M059J (cell line): ENCODE measurements at regions not wholly inside any gene's neighbourhood (a gene's known extent, or its start where the extent isn't known, plus 50 kb on each side); places are given as distances from the start of the nearest gene placed in this dataset.
"Not testable (repeated sequence)": the region's sequence is repeated elsewhere in the genome, so short reads cannot be mapped to it uniquely, and the experiment has no call there.

Experiments used
- DNase-seq: peaks from one replicate; pipeline ENCODE4 v3.0.0-alpha.2; 2012; ENCODE audit warnings: low read depth

DNA sequence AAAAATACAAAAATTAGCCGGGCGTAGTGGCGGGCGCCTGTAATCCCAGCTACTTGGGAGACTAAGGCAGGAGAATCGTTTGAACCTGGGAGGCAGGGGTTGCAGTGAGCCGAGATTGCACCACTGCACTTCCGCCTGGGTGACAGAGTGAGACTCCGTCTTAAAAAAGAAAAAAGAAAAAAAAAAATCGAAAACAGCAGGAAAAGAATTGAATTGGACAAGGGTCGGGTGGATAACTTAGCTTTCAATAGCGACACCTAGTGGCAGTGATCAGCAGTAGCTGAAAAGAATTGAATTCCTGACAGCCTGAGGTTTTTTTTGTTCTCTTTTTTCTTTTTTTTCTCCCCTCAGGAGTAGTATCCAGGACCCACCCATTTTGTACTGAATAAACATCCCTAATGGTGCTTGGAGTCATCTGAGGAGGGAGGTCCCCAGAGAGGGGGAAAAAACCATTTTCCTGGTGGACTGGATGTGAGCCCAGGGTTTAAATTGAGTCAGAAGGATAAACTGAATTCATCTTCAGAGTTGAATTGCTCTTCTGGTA, 55.1 kb downstream of the CYCS start:
- peak; percentile 77 for DNase-seq

DNA sequence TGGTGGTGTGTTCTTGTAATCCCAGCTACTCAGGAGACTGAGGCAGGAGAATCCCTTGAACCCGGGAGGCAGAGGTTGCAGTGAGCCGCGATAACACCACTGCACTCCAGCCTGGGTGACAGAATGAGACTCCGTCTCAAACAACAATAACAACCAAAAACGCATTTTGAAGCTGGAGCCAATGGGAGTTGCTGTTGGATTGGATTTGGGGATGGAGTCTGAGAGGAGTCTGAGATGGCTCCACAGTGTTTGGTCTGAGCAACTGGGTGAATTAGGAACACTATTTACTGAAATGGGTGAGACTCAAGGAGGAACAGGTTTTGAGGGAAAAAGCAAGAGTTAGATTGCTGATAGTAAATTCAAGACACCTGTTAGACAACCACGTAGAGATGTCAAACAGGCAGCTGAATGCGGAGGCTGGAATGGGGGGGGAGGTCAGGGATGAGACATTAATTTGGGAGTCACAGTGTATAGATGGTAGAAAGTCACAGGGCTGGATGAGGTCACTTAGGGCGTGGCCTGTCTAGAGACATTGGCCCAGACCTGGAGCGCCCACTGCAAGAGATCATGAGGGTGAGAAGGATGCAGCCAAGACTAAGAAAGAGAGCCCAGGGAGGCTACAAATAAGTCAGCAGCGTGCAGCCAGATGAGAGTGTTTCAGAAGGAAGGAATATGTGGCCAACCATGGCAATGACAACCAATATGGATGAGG, 56.4 kb downstream of the CYCS start:
- peak; percentile 10 for DNase-seq

GRCh38 chr7:25067726-25068501, 57.1 kb downstream of the CYCS start:
- no peak for DNase-seq

DNA sequence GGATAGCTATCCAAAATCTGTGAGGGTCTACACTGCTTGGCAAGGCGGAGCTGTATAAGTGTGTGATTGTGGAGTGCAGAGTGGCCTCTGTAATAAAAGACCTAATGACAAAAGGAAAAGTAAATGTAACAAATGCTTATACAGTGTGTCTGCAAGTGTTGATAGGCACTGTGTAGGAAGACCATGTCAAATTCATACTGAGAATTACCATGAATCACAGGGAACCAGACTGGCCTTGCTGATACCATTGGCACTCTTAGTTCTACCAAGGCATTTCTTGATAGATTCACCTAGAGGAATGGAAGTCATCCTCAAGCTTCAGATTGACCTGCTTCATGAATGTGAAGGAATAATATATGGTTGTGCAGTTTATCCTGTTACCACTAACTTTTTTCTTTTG, 58.8 kb downstream of the CYCS start:
- no peak for DNase-seq

GRCh38 chr7:25062380-25062779, 62.7 kb downstream of the CYCS start:
- no peak for DNase-seq

DNA sequence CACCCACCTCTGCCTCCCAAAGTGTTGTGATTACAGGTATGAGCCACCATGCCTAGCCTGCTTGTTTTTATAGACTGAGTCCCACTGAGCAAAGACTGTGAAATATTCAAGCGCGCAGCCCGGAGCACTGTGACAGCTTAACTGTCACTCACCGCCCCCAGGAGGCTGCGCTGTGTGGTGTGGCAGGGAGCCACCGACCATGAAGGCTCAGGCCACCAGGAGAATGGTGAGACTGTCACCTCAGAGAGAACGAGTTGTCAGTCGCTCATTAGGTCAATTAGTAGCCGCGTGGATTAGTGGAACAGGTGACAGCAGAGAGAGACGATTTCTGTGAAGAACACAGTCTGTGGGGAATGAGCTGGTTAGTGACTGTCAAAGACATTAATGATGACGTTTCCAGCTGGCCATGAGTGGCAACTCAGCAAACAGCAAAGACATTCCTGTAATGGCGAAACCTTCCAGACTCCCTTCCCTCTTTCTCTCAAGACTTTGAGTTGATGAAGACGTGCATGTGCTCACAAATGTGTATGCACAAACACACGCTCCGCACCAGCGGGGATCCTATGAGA, 64.5 kb downstream of the CYCS start:
- DNase-seq, result no peak

DNA sequence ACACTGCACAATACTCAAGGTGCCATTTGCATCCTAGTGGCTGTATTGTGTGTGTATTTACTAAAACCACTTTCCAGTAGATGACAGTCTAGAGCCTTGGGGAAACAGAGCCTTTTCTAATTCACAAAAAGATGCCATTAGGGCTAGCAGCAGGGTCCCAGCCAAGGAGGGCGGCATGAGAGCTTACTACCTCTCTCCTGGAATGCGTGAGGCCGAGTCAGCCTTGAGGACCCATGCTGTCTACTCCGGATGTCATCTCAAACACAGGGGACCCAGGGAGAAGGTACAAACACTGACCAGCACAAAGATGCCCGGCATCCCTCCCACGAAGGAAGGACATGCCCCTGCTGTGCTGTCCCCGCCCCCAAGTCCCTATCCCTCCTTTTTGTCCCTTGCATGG, 65.5 kb downstream of the CYCS start:
- no peak for DNase-seq

- DNase-seq, result no peak
Observed at GRCh38 chr7:25056368-25056767, 68.7 kb downstream of the CYCS start.

DNA sequence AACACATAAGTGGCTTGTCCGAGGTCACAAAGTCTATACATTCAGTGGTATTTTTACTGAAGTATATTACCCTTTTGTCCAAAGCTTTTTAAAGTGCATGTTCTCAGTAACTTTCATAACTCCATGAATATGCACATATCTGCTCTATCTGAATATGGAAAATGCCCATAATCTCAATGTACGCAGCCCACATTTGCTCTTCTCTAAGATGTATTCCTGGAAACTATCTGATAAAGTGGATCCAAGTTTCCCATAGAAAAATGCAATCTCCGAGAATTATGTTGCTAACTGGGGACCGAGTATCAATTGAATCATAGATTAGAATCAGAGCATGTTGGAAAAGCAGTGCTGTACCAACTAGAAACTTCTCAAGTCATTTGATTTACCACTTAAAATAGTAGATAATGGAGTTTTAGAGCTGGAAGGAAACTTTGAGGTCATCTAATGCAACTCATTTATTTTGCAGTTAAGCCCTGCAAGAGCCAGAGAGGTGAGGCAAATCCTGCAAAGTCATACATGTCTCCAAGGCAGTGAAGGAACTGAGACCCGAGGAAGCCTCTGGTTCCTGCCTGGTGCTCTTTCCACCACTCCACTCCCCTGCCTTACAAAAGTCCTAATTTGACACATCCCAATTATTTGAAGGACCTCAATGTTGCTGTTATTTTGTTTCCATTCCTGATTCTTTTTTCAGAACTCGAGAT, 69.4 kb downstream of the CYCS start:
- DNase-seq, result no peak

- no peak for DNase-seq
Observed at GRCh38 chr7:25054819-25055519, 70.1 kb downstream of the CYCS start.

DNA sequence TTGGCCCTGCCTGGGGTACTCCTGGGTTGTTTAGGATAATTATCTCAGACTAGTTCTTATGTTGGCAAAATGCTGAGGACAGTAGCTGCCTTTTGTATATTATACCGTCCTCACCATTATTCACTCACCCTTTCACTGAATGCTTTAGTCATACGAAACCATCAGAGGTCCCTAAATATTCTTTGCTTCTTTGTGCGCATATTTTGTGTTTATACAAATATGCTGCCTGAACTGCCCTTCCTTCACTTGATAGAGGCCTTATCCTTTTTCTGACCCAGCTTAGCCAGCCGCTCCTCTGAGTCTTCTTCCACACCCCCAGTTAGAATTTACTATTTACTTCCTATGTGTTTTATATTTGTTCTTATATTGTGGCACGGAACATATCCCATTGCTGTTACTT, 70.2 kb upstream of the OSBPL3 start:
- DNase-seq, result no peak

GRCh38 chr7:25048444-25048834, 68.5 kb upstream of the OSBPL3 start:
- DNase-seq, result no peak

- not testable (repeated sequence) for DNase-seq
Observed at GRCh38 chr7:25047571-25048443, 67.8 kb upstream of the OSBPL3 start.

- peak; percentile 26 for DNase-seq
Observed at GRCh38 chr7:25037325-25037724, 57.3 kb upstream of the OSBPL3 start.

GRCh38 chr7:25035274-25035673, 55.3 kb upstream of the OSBPL3 start:
- no peak for DNase-seq

GRCh38 chr7:25034136-25034535, 54.2 kb upstream of the OSBPL3 start:
- no peak for DNase-seq

GRCh38 chr7:25032774-25033743, 53.1 kb upstream of the OSBPL3 start:
- DNase-seq, result peak; percentile 55

DNA sequence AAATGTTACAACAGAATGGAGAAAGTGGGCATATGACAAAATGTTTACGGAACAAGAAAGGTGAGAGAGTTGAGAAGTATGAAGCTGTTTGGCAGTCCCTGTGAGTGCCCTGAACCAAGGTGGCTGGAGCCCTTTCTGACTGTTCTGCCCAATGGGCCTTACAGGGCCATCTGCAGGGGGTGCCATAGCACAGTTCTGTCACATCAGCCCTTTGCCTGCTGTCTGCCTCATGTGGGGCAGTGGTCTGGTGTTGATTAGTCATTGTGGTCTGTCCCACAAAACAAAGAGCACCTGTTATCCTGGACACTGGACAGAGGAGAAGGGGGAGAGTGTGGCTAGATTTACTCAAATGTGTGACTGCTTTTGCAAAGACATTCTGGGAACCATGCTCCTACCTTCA, 51.5 kb upstream of the OSBPL3 start:
- peak; percentile 63 for DNase-seq

- no peak for DNase-seq
Observed at GRCh38 chr7:25031007-25031406, 51.0 kb upstream of the OSBPL3 start.
